T-helper 2 cell treated with Interferon-gamma antibody and Interleukin-4, amounts not matched to agents 5 μg/mL and 100 μg/mL, for 36 hours (primary cell): ENCODE measurements at regions not wholly inside any gene's neighbourhood (a gene's known extent, or its start where the extent isn't known, plus 50 kb on each side); places are given as distances from the start of the nearest gene placed in this dataset.

Source experiments
- DNase-seq: peaks from one replicate; pipeline ENCODE4 v3.0.0; 2021; ENCODE audit warnings: low spot score
- H3K27ac Mint-ChIP-seq: one replicate; pipeline ENCODE4 v1.8.0; 2021; ENCODE audit warnings: mild to moderate bottlenecking, mixed read lengths
- H3K27me3 Mint-ChIP-seq: one replicate; pipeline ENCODE4 v1.8.0; 2021; ENCODE audit warnings: low read depth, mixed read lengths
- H3K36me3 Mint-ChIP-seq: one replicate; pipeline ENCODE4 v1.8.0; 2021; ENCODE audit warnings: low read depth, mixed read lengths
- H3K4me1 Mint-ChIP-seq: one replicate; pipeline ENCODE4 v1.8.0; 2021; ENCODE audit warnings: low read depth, mixed read lengths
- H3K4me3 Mint-ChIP-seq: one replicate; pipeline ENCODE4 v1.8.0; 2022; ENCODE audit warnings: mild to moderate bottlenecking, moderate library complexity, mixed read lengths
- H3K9me3 Mint-ChIP-seq: one replicate; pipeline ENCODE4 v1.8.0; 2021; ENCODE audit warnings: mixed read lengths

DNA sequence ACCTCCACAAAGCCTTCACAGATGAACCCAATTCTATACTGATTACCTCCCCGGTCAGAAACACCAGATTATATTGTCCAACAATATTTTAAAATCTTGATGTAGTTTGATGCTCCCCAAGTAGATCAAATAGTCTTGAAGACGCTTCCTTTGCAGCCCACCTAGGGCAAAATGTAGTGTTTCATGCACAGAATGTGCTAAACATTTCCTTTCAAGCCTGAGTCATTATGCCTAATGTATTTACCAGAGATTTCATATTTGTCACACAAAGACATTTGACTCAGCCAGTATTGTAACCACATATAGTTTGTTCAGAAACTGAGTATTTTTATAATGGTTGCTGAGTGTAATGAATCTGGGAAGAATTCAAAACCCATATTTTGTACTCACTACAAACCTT lies 1396.8 kb downstream of the LRRC4C start:
- no peak for DNase-seq
- Mint-ChIP-seq H3K4me3 (no peak overlapping the region), H3K9me3 (peaks cover 53% of the 10 kb centered on the region), H3K27ac (no peak overlapping the region), H3K4me1 (no peaks in the 10 kb centered on the region), H3K36me3 (no peaks in the 10 kb centered on the region), H3K27me3 (no peaks in the 10 kb centered on the region)

DNA sequence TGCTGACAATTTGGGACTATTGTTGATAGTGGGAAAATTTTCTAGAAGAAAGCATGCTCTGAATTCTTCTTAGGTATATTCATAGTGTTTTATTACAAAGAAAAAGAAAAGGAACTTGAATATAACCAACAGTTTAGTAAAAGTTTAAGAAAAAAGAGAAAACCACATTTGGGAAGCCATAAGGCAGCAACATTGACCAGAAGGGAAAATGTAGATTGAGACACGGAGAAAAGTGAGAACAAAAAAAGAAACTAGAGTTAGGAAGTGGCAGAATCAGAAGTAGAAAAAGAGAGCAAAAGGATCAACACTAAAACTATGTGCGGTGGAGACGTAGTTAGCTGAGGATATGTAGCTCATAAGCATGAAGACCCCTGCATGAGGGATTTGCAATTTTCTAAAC lies 1398.2 kb downstream of the LRRC4C start:
- Mint-ChIP-seq H3K36me3 (no peaks in the 10 kb centered on the region), H3K9me3 (peaks cover 44% of the 10 kb centered on the region), H3K4me1 (no peaks in the 10 kb centered on the region), H3K27me3 (no peaks in the 10 kb centered on the region), H3K4me3 (no peak overlapping the region), H3K27ac (no peak overlapping the region)
- DNase-seq, result no peak

DNA sequence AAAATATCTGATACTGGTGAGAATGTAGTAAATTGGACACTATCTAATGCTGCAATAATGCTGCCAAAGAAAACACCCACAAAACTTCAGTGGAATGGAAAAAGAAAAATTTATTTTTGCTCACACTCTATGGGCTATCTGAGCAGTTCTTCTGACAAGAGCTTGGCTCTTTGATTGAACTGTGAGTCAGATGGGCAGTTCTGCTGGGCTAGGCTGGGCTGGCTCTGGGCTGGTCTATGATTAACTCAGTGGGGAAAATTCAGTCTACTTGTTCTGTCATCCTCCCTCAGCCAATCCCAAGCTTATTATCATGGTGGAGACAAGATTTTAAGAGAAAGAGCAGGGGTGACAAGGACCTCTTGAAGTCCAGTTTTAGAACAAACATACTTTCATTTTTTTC lies 1404.8 kb downstream of the LRRC4C start:
- DNase-seq, result no peak
- no peak overlapping the region for H3K27ac Mint-ChIP-seq
- H3K36me3 Mint-ChIP-seq, result no peaks in the 10 kb centered on the region
- no peak overlapping the region for H3K4me3 Mint-ChIP-seq
- H3K4me1 Mint-ChIP-seq, result no peaks in the 10 kb centered on the region
- H3K9me3 Mint-ChIP-seq, result peaks cover 28% of the 10 kb centered on the region
- H3K27me3 Mint-ChIP-seq, result no peaks in the 10 kb centered on the region

DNA sequence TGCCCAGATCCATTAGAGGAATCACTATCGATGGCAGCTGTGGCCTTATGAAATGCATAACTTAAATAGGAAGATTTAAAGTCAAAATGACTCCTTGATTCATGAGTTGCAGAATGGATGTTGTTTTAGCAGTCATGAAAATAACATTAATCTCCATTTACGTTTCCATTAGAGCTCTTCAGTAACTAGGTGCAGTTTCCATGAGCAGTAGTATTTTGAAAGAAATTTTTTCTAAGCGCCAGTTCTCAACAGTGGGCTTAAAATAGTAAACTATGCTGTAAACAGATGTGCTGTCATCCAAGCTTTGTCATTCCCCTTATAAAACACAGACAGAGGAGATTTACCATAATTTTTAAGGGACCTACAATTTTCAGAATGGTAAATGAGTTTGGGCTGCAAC lies 1414.1 kb downstream of the LRRC4C start:
- no peak for DNase-seq

DNA sequence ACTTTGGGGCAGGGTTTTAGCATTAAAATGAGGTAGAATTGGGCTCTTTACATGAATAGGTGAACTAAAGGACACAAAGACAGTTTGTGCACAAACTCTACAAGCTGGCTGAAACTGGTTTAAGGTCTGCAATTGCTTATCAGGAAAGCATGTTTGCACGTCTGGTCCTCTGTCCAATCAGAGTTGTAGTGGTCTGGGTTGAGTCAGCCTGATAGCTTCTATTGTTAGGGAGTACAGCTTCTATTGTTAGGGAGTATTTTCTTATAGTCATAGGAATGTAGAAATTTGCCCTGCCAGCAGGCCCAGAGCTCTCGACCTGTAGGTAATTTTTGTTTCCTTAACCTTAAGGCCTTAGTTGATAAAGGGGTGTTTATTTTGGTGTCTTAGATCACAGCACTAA lies 1422.4 kb downstream of the LRRC4C start:
- H3K9me3 Mint-ChIP-seq, result peaks cover 49% of the 10 kb centered on the region
- H3K4me3 Mint-ChIP-seq, result no peak overlapping the region
- H3K36me3 Mint-ChIP-seq, result no peaks in the 10 kb centered on the region
- DNase-seq, result no peak
- no peak overlapping the region for H3K27ac Mint-ChIP-seq
- H3K27me3 Mint-ChIP-seq, result no peaks in the 10 kb centered on the region
- no peaks in the 10 kb centered on the region for H3K4me1 Mint-ChIP-seq

More for the DNA sequence above, 1414.1 kb downstream of the LRRC4C start:
- Mint-ChIP-seq H3K4me3 (no peak overlapping the region), H3K27ac (no peak overlapping the region), H3K9me3 (peaks cover 35% of the 10 kb centered on the region), H3K36me3 (no peaks in the 10 kb centered on the region), H3K27me3 (no peaks in the 10 kb centered on the region), H3K4me1 (no peaks in the 10 kb centered on the region)

- Mint-ChIP-seq H3K27ac (no peak overlapping the region), H3K4me1 (no peaks in the 10 kb centered on the region), H3K27me3 (no peaks in the 10 kb centered on the region), H3K36me3 (no peaks in the 10 kb centered on the region), H3K4me3 (no peak overlapping the region), H3K9me3 (peaks cover 49% of the 10 kb centered on the region)
- DNase-seq, result no peak
Observed at GRCh38 chr11:40032331-40032730, 1427.1 kb downstream of the LRRC4C start.

DNA sequence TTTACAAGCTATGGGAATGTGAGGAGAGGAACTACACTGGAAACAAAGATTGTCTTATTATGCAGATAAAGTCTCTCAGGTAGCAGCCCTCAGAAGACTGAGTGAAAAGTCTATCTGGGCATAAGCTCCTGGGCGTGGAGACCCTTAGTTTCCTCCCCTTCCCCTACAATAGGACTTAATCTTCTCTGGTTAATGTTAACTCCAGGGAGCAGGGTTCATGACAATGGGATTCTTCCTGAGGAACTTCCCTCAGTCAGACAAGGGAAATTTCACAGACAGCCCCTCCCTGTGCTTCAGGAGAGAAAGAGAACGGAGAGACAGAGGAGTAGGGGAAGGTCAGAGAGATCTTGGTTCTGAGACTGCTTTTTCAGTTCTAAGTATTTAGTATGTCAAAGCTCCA lies 1428.6 kb downstream of the LRRC4C start:
- Mint-ChIP-seq H3K9me3 (peaks cover 40% of the 10 kb centered on the region), H3K27me3 (no peaks in the 10 kb centered on the region), H3K4me3 (no peak overlapping the region), H3K36me3 (no peaks in the 10 kb centered on the region), H3K27ac (no peak overlapping the region), H3K4me1 (no peaks in the 10 kb centered on the region)
- no peak for DNase-seq

DNA sequence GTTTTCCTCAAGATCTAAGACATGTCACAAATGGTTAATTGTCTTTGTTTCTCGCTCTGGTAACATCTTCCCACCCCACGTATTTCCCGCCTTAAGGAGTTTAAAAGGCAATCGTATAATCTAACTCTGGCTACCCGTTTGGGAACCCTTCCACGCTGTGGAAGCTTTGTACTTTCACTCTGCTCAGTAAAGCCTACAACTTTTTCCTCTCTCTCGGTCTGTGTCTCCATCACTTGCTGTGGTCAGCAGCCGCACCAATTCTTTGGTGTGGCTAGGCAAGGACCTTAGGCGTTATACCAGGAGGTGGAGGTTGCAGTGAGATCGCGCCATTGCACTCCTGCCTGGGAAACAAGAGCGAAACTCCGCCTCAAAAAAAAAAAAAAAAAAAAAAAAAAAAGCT lies 1430.1 kb downstream of the LRRC4C start:
- H3K4me1 Mint-ChIP-seq, result no peaks in the 10 kb centered on the region
- peaks cover 46% of the 10 kb centered on the region for H3K9me3 Mint-ChIP-seq
- H3K27ac Mint-ChIP-seq, result no peak overlapping the region

GRCh38 chr11:40027720-40028119 lies 1431.7 kb downstream of the LRRC4C start:
- H3K27me3 Mint-ChIP-seq, result no peaks in the 10 kb centered on the region
- DNase-seq, result no peak
- H3K4me3 Mint-ChIP-seq, result no peak overlapping the region
- H3K9me3 Mint-ChIP-seq, result peaks cover 50% of the 10 kb centered on the region
- no peaks in the 10 kb centered on the region for H3K4me1 Mint-ChIP-seq
- no peaks in the 10 kb centered on the region for H3K36me3 Mint-ChIP-seq
- no peak overlapping the region for H3K27ac Mint-ChIP-seq

More for the DNA sequence above, 1430.1 kb downstream of the LRRC4C start:
- H3K27me3 Mint-ChIP-seq, result no peaks in the 10 kb centered on the region
- H3K36me3 Mint-ChIP-seq, result no peaks in the 10 kb centered on the region
- H3K4me3 Mint-ChIP-seq, result no peak overlapping the region
- DNase-seq, result no peak

GRCh38 chr11:40023724-40024123 lies 1435.7 kb downstream of the LRRC4C start:
- H3K4me3 Mint-ChIP-seq, result no peak overlapping the region
- H3K9me3 Mint-ChIP-seq, result peaks cover 49% of the 10 kb centered on the region
- no peak overlapping the region for H3K27ac Mint-ChIP-seq
- no peaks in the 10 kb centered on the region for H3K27me3 Mint-ChIP-seq
- DNase-seq, result no peak
- H3K36me3 Mint-ChIP-seq, result no peaks in the 10 kb centered on the region
- H3K4me1 Mint-ChIP-seq, result no peaks in the 10 kb centered on the region

- no peak overlapping the region for H3K4me3 Mint-ChIP-seq
- no peak for DNase-seq
- no peaks in the 10 kb centered on the region for H3K4me1 Mint-ChIP-seq
- H3K27ac Mint-ChIP-seq, result no peak overlapping the region
- no peaks in the 10 kb centered on the region for H3K36me3 Mint-ChIP-seq
- H3K9me3 Mint-ChIP-seq, result peaks cover 31% of the 10 kb centered on the region
- no peaks in the 10 kb centered on the region for H3K27me3 Mint-ChIP-seq
Observed at GRCh38 chr11:40010011-40010410, 1449.4 kb downstream of the LRRC4C start.

GRCh38 chr11:39992551-39992950 lies 1466.9 kb downstream of the LRRC4C start:
- Mint-ChIP-seq H3K27ac (no peak overlapping the region), H3K36me3 (no peaks in the 10 kb centered on the region), H3K4me1 (no peaks in the 10 kb centered on the region), H3K27me3 (no peaks in the 10 kb centered on the region), H3K9me3 (peaks cover 35% of the 10 kb centered on the region), H3K4me3 (no peak overlapping the region)
- DNase-seq, result no peak

GRCh38 chr11:39990421-39990831 lies 1469.0 kb downstream of the LRRC4C start:
- no peak for DNase-seq
- H3K9me3 Mint-ChIP-seq, result peaks cover 41% of the 10 kb centered on the region
- H3K4me3 Mint-ChIP-seq, result no peak overlapping the region
- no peaks in the 10 kb centered on the region for H3K36me3 Mint-ChIP-seq
- no peaks in the 10 kb centered on the region for H3K4me1 Mint-ChIP-seq
- H3K27ac Mint-ChIP-seq, result no peak overlapping the region
- H3K27me3 Mint-ChIP-seq, result no peaks in the 10 kb centered on the region

- H3K4me3 Mint-ChIP-seq, result no peak overlapping the region
Observed at GRCh38 chr11:39975091-39975490, 1484.4 kb downstream of the LRRC4C start.

DNA sequence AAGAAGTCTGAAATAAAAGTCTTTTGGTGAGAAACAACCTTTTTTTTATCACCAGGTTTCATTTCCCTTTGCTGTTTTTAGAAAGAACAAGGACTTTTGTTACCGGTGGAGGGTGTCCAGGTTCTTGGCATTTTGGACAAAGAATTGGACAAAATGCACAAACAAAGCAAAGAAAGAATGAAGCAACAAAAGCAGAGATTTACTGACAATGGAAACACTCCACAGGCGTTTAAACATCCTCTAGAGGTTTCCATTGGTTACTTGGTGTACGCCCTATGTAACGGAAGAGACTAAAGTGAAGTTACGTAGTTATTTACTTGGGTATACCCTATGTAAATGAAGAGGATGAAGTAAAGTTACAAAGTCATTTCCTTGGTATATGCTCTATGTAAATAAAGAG lies 1487.0 kb downstream of the LRRC4C start:
- no peak overlapping the region for H3K27ac Mint-ChIP-seq
- H3K27me3 Mint-ChIP-seq, result no peaks in the 10 kb centered on the region
- no peak for DNase-seq
- no peaks in the 10 kb centered on the region for H3K4me1 Mint-ChIP-seq
- H3K9me3 Mint-ChIP-seq, result peaks cover 55% of the 10 kb centered on the region
- H3K4me3 Mint-ChIP-seq, result no peak overlapping the region
- no peaks in the 10 kb centered on the region for H3K36me3 Mint-ChIP-seq

More at GRCh38 chr11:39975091-39975490, 1484.4 kb downstream of the LRRC4C start:
- no peaks in the 10 kb centered on the region for H3K36me3 Mint-ChIP-seq
- no peaks in the 10 kb centered on the region for H3K4me1 Mint-ChIP-seq
- no peak overlapping the region for H3K27ac Mint-ChIP-seq
- H3K27me3 Mint-ChIP-seq, result no peaks in the 10 kb centered on the region
- H3K9me3 Mint-ChIP-seq, result peaks cover 41% of the 10 kb centered on the region
- DNase-seq, result no peak
